HCT116 (cell line): ENCODE measurements at regions not wholly inside any gene's neighbourhood (a gene's known extent, or its start where the extent isn't known, plus 50 kb on each side); places are given as distances from the start of the nearest gene placed in this dataset.

Experiments used
- CTCF ChIP-seq, 3 experiments: fragments of 200-600 bp in 1 of 3; sonication (generic) in 1 of 3; IDR thresholded peaks in 2 of 3; conservative IDR thresholded peaks in 1 of 3; 2 replicates each; pipeline ENCODE4 v1.5.1; 2012 to 2017; ENCODE audit warnings: low read depth in 2 of 3, low read length in 2 of 3, antibody characterized with exemption in 1 of 3, borderline replicate concordance in 1 of 3, control low read depth in 1 of 3, mild to moderate bottlenecking in 1 of 3, mixed read lengths in 1 of 3, mixed run types in 1 of 3, moderate library complexity in 1 of 3; ENCODE audit not compliant: insufficient read depth in 1 of 3
- ELF1 ChIP-seq: IDR thresholded peaks from 2 replicates; pipeline ENCODE4 v1.6.1; 2012; ENCODE audit warnings: low read depth, borderline replicate concordance
- EZH2phosphoT487 ChIP-seq: fragments of 200-600 bp; IDR thresholded peaks from 2 replicates; pipeline ENCODE4 v1.6.1; 2018; ENCODE audit warnings: antibody characterized with exemption, borderline replicate concordance
- POLR2A ChIP-seq: IDR thresholded peaks from 2 replicates; pipeline ENCODE4 v1.7.0; 2011; ENCODE audit warnings: borderline replicate concordance; ENCODE audit not compliant: insufficient read depth, insufficient read length; ENCODE audit errors: extremely low read depth
- POLR2AphosphoS5 ChIP-seq: IDR thresholded peaks from 2 replicates; pipeline ENCODE4 v1.6.1; 2011; ENCODE audit warnings: mild to moderate bottlenecking, low read depth, low read length, moderate library complexity
- ZBTB33 ChIP-seq: IDR thresholded peaks from 2 replicates; pipeline ENCODE4 v1.6.1; 2011; ENCODE audit warnings: mild to moderate bottlenecking, low read length, moderate library complexity; ENCODE audit not compliant: insufficient replicate concordance; ENCODE audit errors: extremely low read depth
- ZNF274 ChIP-seq: fragments of 200-500 bp; sonication (Bioruptor generic); IDR thresholded peaks from 2 replicates; pipeline ENCODE4 v1.6.1; 2014; ENCODE audit warnings: mild to moderate bottlenecking, low read depth, low read length, inconsistent platforms
- TF ChIP-seq, protein P1 (sequence below): IDR thresholded peaks from 2 replicates; pipeline ENCODE4 v1.6.1; 2012; ENCODE audit warnings: low read depth

DNA sequence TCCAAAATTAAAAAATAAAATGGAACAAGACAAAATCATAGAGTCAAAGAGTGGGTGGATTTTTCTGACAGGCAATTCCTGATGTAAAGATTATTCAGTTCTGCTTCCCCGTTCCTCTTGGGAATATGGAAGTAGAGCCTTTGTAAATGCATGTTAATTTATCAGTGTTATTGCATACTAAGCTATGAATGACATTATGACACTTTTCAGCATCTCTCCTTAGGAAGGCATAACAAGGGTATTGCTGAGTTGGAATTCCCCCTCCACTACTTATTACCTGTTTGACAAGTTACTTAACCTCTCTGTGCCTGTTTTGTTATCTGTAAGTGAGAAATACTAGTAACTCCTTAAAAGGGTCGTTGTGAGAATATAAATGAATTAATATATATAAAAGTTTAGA lies 640.4 kb downstream of the LMO4 start:
- TF ChIP-seq ELF1 = no peak
- TF ChIP-seq EZH2phosphoT487 = no peak
- no peak for TF ChIP-seq ZNF274
- no peak for TF ChIP-seq CTCF (IDR thresholded peaks at IDR 0.05 in 2 of 3, conservative IDR thresholded peaks at IDR 0.05 in 1 of 3; ENCODE audit: borderline replicate concordance in 1 of 3, insufficient read depth in 1 of 3, low read depth in 2 of 3, low read length in 2 of 3)
- no peak for TF ChIP-seq POLR2A
- no peak for TF ChIP-seq POLR2AphosphoS5
- TF ChIP-seq ZBTB33 = no peak
- TF ChIP-seq, protein P1, sequence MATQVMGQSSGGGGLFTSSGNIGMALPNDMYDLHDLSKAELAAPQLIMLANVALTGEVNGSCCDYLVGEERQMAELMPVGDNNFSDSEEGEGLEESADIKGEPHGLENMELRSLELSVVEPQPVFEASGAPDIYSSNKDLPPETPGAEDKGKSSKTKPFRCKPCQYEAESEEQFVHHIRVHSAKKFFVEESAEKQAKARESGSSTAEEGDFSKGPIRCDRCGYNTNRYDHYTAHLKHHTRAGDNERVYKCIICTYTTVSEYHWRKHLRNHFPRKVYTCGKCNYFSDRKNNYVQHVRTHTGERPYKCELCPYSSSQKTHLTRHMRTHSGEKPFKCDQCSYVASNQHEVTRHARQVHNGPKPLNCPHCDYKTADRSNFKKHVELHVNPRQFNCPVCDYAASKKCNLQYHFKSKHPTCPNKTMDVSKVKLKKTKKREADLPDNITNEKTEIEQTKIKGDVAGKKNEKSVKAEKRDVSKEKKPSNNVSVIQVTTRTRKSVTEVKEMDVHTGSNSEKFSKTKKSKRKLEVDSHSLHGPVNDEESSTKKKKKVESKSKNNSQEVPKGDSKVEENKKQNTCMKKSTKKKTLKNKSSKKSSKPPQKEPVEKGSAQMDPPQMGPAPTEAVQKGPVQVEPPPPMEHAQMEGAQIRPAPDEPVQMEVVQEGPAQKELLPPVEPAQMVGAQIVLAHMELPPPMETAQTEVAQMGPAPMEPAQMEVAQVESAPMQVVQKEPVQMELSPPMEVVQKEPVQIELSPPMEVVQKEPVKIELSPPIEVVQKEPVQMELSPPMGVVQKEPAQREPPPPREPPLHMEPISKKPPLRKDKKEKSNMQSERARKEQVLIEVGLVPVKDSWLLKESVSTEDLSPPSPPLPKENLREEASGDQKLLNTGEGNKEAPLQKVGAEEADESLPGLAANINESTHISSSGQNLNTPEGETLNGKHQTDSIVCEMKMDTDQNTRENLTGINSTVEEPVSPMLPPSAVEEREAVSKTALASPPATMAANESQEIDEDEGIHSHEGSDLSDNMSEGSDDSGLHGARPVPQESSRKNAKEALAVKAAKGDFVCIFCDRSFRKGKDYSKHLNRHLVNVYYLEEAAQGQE = no peak
